ENCODE measurements at regions not wholly inside any gene's neighbourhood (a gene's known extent, or its start where the extent isn't known, plus 50 kb on each side); places are given as distances from the start of the nearest gene placed in this dataset.

DNA sequence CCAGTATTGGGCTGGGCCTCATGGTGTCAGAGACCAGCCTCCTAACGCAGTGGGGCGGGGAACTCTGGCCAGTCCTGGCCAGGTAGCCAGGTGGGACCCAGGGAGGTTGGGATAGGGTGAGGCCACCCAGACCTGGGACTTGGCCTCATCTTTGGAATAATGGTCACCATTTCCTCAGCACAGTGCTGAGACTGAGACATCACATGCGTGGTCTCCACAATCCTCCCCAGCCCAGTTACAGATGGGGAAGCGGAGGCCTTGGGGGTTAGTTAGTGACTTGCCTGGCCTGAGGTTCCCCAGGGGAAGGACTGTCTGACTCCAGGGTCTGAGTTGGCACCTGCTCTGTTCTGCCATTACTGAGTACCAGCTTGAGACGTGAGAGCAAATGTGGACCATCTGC, 77.9 kb upstream of the CASZ1 start:
- TF ChIP-seq EZH2 (IDR thresholded peaks at IDR 0.05; ENCODE audit: insufficient read depth, low read length), result no peak
- TF ChIP-seq, protein P1, sequence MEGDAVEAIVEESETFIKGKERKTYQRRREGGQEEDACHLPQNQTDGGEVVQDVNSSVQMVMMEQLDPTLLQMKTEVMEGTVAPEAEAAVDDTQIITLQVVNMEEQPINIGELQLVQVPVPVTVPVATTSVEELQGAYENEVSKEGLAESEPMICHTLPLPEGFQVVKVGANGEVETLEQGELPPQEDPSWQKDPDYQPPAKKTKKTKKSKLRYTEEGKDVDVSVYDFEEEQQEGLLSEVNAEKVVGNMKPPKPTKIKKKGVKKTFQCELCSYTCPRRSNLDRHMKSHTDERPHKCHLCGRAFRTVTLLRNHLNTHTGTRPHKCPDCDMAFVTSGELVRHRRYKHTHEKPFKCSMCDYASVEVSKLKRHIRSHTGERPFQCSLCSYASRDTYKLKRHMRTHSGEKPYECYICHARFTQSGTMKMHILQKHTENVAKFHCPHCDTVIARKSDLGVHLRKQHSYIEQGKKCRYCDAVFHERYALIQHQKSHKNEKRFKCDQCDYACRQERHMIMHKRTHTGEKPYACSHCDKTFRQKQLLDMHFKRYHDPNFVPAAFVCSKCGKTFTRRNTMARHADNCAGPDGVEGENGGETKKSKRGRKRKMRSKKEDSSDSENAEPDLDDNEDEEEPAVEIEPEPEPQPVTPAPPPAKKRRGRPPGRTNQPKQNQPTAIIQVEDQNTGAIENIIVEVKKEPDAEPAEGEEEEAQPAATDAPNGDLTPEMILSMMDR (IDR thresholded peaks at IDR 0.05; ENCODE audit: insufficient read depth, low read depth, low read length), result no peak
- Histone ChIP-seq H3K79me2 (ENCODE audit: insufficient read depth, low read length) (no peaks in the 10 kb centered on the region), H2AFZ (ENCODE audit: low read depth, low read length) (no peak overlapping the region), H3K4me3 (ENCODE audit: insufficient read depth, low read depth, low read length) (no peak overlapping the region), H3K27ac (ENCODE audit: low read depth, low read length) (no peak overlapping the region), H3K36me3 (ENCODE audit: insufficient read depth, low read length) (no peaks in the 10 kb centered on the region), H3K4me1 (ENCODE audit: insufficient read depth, low read length) (no peaks in the 10 kb centered on the region), H3K9ac (ENCODE audit: low read length) (no peak overlapping the region), H3K27me3 (ENCODE audit: insufficient read depth, low read length) (peaks cover 6% of the 10 kb centered on the region), H3K9me3 (ENCODE audit: insufficient read depth, low read depth, low read length) (no peaks in the 10 kb centered on the region), H4K20me1 (ENCODE audit: insufficient read depth, low read length) (no peaks in the 10 kb centered on the region), H3K4me2 (ENCODE audit: low read length) (no peak overlapping the region)
- Mint-ChIP-seq H3K9me3 (ENCODE audit: unreplicated experiment) (no peaks in the 10 kb centered on the region), H3K4me3 (ENCODE audit: unreplicated experiment) (no peak overlapping the region), H3K27me3 (ENCODE audit: low read depth, unreplicated experiment) (peaks cover 62% of the 10 kb centered on the region), H3K36me3 (ENCODE audit: low read depth, unreplicated experiment) (no peaks in the 10 kb centered on the region), H3K27ac (ENCODE audit: unreplicated experiment) (no peak overlapping the region), H3K4me1 (ENCODE audit: low read depth, unreplicated experiment) (peaks cover 2% of the 10 kb centered on the region)
- FAIRE-seq (no peak), DNase-seq (ENCODE audit: low read depth) (no peak)

DNA sequence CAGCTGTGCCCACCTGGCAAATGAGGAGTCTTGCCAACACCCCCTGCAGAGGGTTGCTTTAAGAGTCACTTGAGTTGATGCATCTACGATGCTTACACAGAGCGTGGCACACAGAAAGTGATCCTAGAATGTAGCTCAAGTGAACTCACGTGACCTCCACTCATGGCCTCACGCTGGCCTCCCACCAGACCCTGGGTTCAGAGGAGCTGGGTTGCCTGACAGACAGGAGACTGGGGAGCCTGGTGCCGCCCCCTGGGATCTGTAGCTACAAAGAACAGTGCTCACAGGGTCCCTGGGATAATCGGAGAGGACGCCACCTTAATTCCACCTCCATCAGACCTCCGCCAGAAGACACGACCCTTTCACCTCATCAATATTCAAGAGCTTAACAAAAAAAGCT, 81.4 kb upstream of the CASZ1 start:
- no peaks in the 10 kb centered on the region for H3K36me3 Mint-ChIP-seq (ENCODE audit: low read depth, unreplicated experiment)
- no peak for DNase-seq (ENCODE audit: low read depth)
- Histone ChIP-seq H3K79me2 (ENCODE audit: insufficient read depth, low read length) (no peaks in the 10 kb centered on the region), H4K20me1 (ENCODE audit: insufficient read depth, low read length) (no peaks in the 10 kb centered on the region), H3K36me3 (ENCODE audit: insufficient read depth, low read length) (no peaks in the 10 kb centered on the region), H3K27me3 (ENCODE audit: insufficient read depth, low read length) (no peaks in the 10 kb centered on the region), H3K4me1 (ENCODE audit: insufficient read depth, low read length) (no peaks in the 10 kb centered on the region), H3K4me2 (ENCODE audit: low read length) (no peak overlapping the region), H3K4me3 (ENCODE audit: insufficient read depth, low read depth, low read length) (no peak overlapping the region), H2AFZ (ENCODE audit: low read depth, low read length) (no peak overlapping the region), H3K27ac (ENCODE audit: low read depth, low read length) (no peak overlapping the region), H3K9ac (ENCODE audit: low read length) (no peak overlapping the region), H3K9me3 (ENCODE audit: insufficient read depth, low read depth, low read length) (no peaks in the 10 kb centered on the region)
- no peaks in the 10 kb centered on the region for H3K9me3 Mint-ChIP-seq (ENCODE audit: unreplicated experiment)
- H3K4me1 Mint-ChIP-seq (ENCODE audit: low read depth, unreplicated experiment), result peaks cover 2% of the 10 kb centered on the region
- H3K4me3 Mint-ChIP-seq (ENCODE audit: unreplicated experiment), result no peak overlapping the region
- H3K27me3 Mint-ChIP-seq (ENCODE audit: low read depth, unreplicated experiment), result peaks cover 55% of the 10 kb centered on the region
- no peak overlapping the region for H3K27ac Mint-ChIP-seq (ENCODE audit: unreplicated experiment)
- no peak for FAIRE-seq
- TF ChIP-seq, protein P1 (IDR thresholded peaks at IDR 0.05; ENCODE audit: insufficient read depth, low read depth, low read length), result no peak
- TF ChIP-seq EZH2 (IDR thresholded peaks at IDR 0.05; ENCODE audit: insufficient read depth, low read length), result no peak

GRCh38 chr1:10878469-10878868, 82.0 kb upstream of the CASZ1 start:
- Histone ChIP-seq H2AFZ (ENCODE audit: low read depth, low read length) (no peak overlapping the region), H3K9me3 (ENCODE audit: insufficient read depth, low read depth, low read length) (no peaks in the 10 kb centered on the region), H3K4me2 (ENCODE audit: low read length) (no peak overlapping the region), H3K27me3 (ENCODE audit: insufficient read depth, low read length) (no peaks in the 10 kb centered on the region), H3K4me1 (ENCODE audit: insufficient read depth, low read length) (no peaks in the 10 kb centered on the region), H3K9ac (ENCODE audit: low read length) (no peak overlapping the region), H4K20me1 (ENCODE audit: insufficient read depth, low read length) (no peaks in the 10 kb centered on the region), H3K79me2 (ENCODE audit: insufficient read depth, low read length) (no peaks in the 10 kb centered on the region), H3K27ac (ENCODE audit: low read depth, low read length) (no peak overlapping the region), H3K4me3 (ENCODE audit: insufficient read depth, low read depth, low read length) (no peak overlapping the region), H3K36me3 (ENCODE audit: insufficient read depth, low read length) (no peaks in the 10 kb centered on the region)
- Mint-ChIP-seq H3K4me3 (ENCODE audit: unreplicated experiment) (no peak overlapping the region), H3K9me3 (ENCODE audit: unreplicated experiment) (no peaks in the 10 kb centered on the region), H3K4me1 (ENCODE audit: low read depth, unreplicated experiment) (peaks cover 2% of the 10 kb centered on the region), H3K36me3 (ENCODE audit: low read depth, unreplicated experiment) (no peaks in the 10 kb centered on the region), H3K27me3 (ENCODE audit: low read depth, unreplicated experiment) (peaks cover 53% of the 10 kb centered on the region), H3K27ac (ENCODE audit: unreplicated experiment) (no peak overlapping the region)
- DNase-seq (ENCODE audit: low read depth) (no peak), FAIRE-seq (no peak)
- TF ChIP-seq, protein P1 (IDR thresholded peaks at IDR 0.05; ENCODE audit: insufficient read depth, low read depth, low read length), result no peak
- no peak for TF ChIP-seq EZH2 (IDR thresholded peaks at IDR 0.05; ENCODE audit: insufficient read depth, low read length)
